ENCODE measurements at regions not wholly inside any gene's neighbourhood (a gene's known extent, or its start where the extent isn't known, plus 50 kb on each side); places are given as distances from the start of the nearest gene placed in this dataset.

DNA sequence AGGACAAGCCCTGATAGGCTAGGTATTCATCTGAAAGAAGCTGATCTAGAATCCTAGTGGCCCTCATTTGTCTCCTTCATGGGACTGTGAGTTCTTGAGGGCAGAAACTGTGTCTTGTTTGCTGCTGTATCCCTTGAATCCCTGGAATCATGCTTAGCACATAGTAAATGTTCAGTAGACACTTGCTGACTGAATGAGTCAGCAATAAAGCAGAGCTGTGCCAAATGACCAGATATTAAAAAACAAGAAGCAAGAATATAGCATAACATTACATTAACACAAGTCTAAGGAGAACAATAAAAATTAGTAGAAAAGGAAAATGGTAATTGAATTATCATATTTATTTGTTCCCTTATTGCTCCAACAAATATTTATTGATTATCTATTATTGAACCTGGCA lies 420.5 kb downstream of the ZSWIM6 start:
- Histone ChIP-seq H3K36me3 (ENCODE audit: control insufficient read depth in 3 of 3, insufficient read depth in 2 of 3, low read depth in 1 of 3, low read length in 3 of 3) (no peaks in the 10 kb centered on the region), H3K4me3 (ENCODE audit: low read depth in 1 of 3, low read length in 3 of 3) (no peak overlapping the region), H3K27ac (ENCODE audit: low read depth in 1 of 3, low read length in 2 of 3) (no peak overlapping the region), H3K4me1 (ENCODE audit: control insufficient read depth in 3 of 3, insufficient read depth in 2 of 3, low read depth in 1 of 3, low read length in 2 of 3) (no peaks in the 10 kb centered on the region), H3K9me3 (ENCODE audit: control insufficient read depth in 2 of 2, insufficient read depth in 1 of 2, low read depth in 1 of 2, low read length in 1 of 2) (no peaks in the 10 kb centered on the region), H3K27me3 (ENCODE audit: control insufficient read depth in 3 of 3, insufficient read depth in 3 of 3, low read length in 3 of 3) (no peaks in the 10 kb centered on the region)
- no peak for DNase-seq
- FAIRE-seq: no peak

- no peaks in the 10 kb centered on the region for H3K27me3 ChIP-seq (ENCODE audit: control insufficient read depth in 3 of 3, insufficient read depth in 3 of 3, low read length in 3 of 3)
- no peak overlapping the region for H3K4me3 ChIP-seq (ENCODE audit: low read depth in 1 of 3, low read length in 3 of 3)
Measured at GRCh38 chr5:61754792-61755191, 422.7 kb downstream of the ZSWIM6 start.

GRCh38 chr5:61755726-61756222 lies 423.7 kb downstream of the ZSWIM6 start:
- H3K9me3 ChIP-seq (ENCODE audit: control insufficient read depth in 2 of 2, insufficient read depth in 1 of 2, low read depth in 1 of 2, low read length in 1 of 2): no peaks in the 10 kb centered on the region
- 89 to 93% (median 92%) methylated on average over 4 of the region's 4 CpGs for WGBS, 3 donors
- no peak overlapping the region for H3K4me3 ChIP-seq (ENCODE audit: low read depth in 1 of 3, low read length in 3 of 3)
- H3K27ac ChIP-seq (ENCODE audit: low read depth in 1 of 3, low read length in 2 of 3): no peak overlapping the region
- H3K4me1 ChIP-seq (ENCODE audit: control insufficient read depth in 3 of 3, insufficient read depth in 2 of 3, low read depth in 1 of 3, low read length in 2 of 3): no peaks in the 10 kb centered on the region
- DNase-seq (no peak), FAIRE-seq (no peak)
- H3K36me3 ChIP-seq (ENCODE audit: control insufficient read depth in 3 of 3, insufficient read depth in 2 of 3, low read depth in 1 of 3, low read length in 3 of 3): no peaks in the 10 kb centered on the region
- H3K27me3 ChIP-seq (ENCODE audit: control insufficient read depth in 3 of 3, insufficient read depth in 3 of 3, low read length in 3 of 3): no peaks in the 10 kb centered on the region

More at GRCh38 chr5:61754792-61755191, 422.7 kb downstream of the ZSWIM6 start:
- no peak for DNase-seq
- Histone ChIP-seq H3K36me3 (ENCODE audit: control insufficient read depth in 3 of 3, insufficient read depth in 2 of 3, low read depth in 1 of 3, low read length in 3 of 3) (no peaks in the 10 kb centered on the region), H3K27ac (ENCODE audit: low read depth in 1 of 3, low read length in 2 of 3) (no peak overlapping the region), H3K4me1 (ENCODE audit: control insufficient read depth in 3 of 3, insufficient read depth in 2 of 3, low read depth in 1 of 3, low read length in 2 of 3) (no peaks in the 10 kb centered on the region), H3K9me3 (ENCODE audit: control insufficient read depth in 2 of 2, insufficient read depth in 1 of 2, low read depth in 1 of 2, low read length in 1 of 2) (no peaks in the 10 kb centered on the region)
- FAIRE-seq: no peak
- 79 to 86% (median 81%) methylated on average over 1 of the region's 1 CpG for WGBS, 3 donors

- no peaks in the 10 kb centered on the region for H3K27me3 ChIP-seq (ENCODE audit: control insufficient read depth in 3 of 3, insufficient read depth in 3 of 3, low read length in 3 of 3)
- WGBS, 3 donors: 24 to 58% (median 47%) methylated on average over 6 of the region's 6 CpGs
- FAIRE-seq (no peak), DNase-seq (peak; percentile 2 to 67)
- no peaks in the 10 kb centered on the region for H3K4me1 ChIP-seq (ENCODE audit: control insufficient read depth in 3 of 3, insufficient read depth in 2 of 3, low read depth in 1 of 3, low read length in 2 of 3)
- H3K27ac ChIP-seq (ENCODE audit: low read depth in 1 of 3, low read length in 2 of 3): no peak overlapping the region
- H3K9me3 ChIP-seq (ENCODE audit: control insufficient read depth in 2 of 2, insufficient read depth in 1 of 2, low read depth in 1 of 2, low read length in 1 of 2): no peaks in the 10 kb centered on the region
- no peak overlapping the region for H3K4me3 ChIP-seq (ENCODE audit: low read depth in 1 of 3, low read length in 3 of 3)
- H3K36me3 ChIP-seq (ENCODE audit: control insufficient read depth in 3 of 3, insufficient read depth in 2 of 3, low read depth in 1 of 3, low read length in 3 of 3): no peaks in the 10 kb centered on the region
Measured at GRCh38 chr5:61758711-61759110, 426.7 kb downstream of the ZSWIM6 start.

DNA sequence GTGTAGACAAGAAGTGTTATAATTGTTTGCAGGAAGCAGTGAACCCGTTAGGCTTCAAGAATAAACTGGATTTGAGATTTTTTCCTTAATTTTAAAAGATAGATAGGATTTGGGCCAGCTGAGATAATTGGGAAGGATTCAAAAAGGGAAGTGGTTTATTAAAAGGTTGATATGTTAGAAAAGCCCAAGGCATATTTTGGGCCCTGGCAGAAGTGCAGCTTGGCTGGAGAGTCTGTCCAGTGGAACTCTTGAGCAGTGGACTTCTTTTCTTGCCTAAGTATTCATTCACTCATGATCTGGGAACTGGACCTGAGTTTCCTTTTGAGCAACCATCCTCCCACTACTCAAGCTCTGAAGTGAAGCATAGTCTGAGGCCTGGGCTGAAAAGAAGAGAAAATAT lies 433.4 kb downstream of the ZSWIM6 start:
- H3K9me3 ChIP-seq (ENCODE audit: control insufficient read depth in 2 of 2, insufficient read depth in 1 of 2, low read depth in 1 of 2, low read length in 1 of 2): peaks cover 0 to 3% of the 10 kb centered on the region in 2 donors
- no peaks in the 10 kb centered on the region for H3K4me1 ChIP-seq (ENCODE audit: control insufficient read depth in 3 of 3, insufficient read depth in 2 of 3, low read depth in 1 of 3, low read length in 2 of 3)
- WGBS, 3 donors: 59 to 79% (median 59%) methylated on average over 1 of the region's 1 CpG
- H3K36me3 ChIP-seq (ENCODE audit: control insufficient read depth in 3 of 3, insufficient read depth in 2 of 3, low read depth in 1 of 3, low read length in 3 of 3): no peaks in the 10 kb centered on the region
- H3K27ac ChIP-seq (ENCODE audit: low read depth in 1 of 3, low read length in 2 of 3): no peak overlapping the region
- H3K4me3 ChIP-seq (ENCODE audit: low read depth in 1 of 3, low read length in 3 of 3): no peak overlapping the region
- no peaks in the 10 kb centered on the region for H3K27me3 ChIP-seq (ENCODE audit: control insufficient read depth in 3 of 3, insufficient read depth in 3 of 3, low read length in 3 of 3)
- DNase-seq: no peak
- FAIRE-seq: no peak

DNA sequence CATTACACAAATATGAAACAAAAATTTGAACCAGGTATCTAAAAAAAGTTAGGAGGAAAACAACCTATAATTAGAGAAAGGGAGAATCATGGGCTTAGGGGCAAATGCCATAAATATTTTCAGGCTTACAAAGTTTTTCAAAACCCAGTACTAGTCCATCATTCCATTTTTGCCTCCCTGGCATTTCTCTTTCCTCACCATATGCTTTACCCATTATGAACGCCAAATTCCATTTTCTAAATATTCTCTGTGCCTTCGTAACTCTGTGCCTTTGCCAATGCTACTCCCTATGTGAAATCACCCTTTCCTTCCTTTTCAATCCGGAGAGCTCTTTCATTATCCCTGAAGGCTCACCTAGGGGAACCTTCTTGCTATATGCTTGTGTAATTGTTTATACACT lies 434.1 kb downstream of the ZSWIM6 start:
- WGBS, 3 donors: 68 to 91% (median 89%) methylated on average over 3 of the region's 3 CpGs
- peaks cover 0 to 2% (median 0%) of the 10 kb centered on the region in 3 donors for H3K27me3 ChIP-seq (ENCODE audit: control insufficient read depth in 3 of 3, insufficient read depth in 3 of 3, low read length in 3 of 3)
- H3K4me1 ChIP-seq (ENCODE audit: control insufficient read depth in 3 of 3, insufficient read depth in 2 of 3, low read depth in 1 of 3, low read length in 2 of 3): no peaks in the 10 kb centered on the region
- H3K27ac ChIP-seq (ENCODE audit: low read depth in 1 of 3, low read length in 2 of 3): no peak overlapping the region
- H3K36me3 ChIP-seq (ENCODE audit: control insufficient read depth in 3 of 3, insufficient read depth in 2 of 3, low read depth in 1 of 3, low read length in 3 of 3): no peaks in the 10 kb centered on the region
- peaks cover 0 to 3% of the 10 kb centered on the region in 2 donors for H3K9me3 ChIP-seq (ENCODE audit: control insufficient read depth in 2 of 2, insufficient read depth in 1 of 2, low read depth in 1 of 2, low read length in 1 of 2)
- FAIRE-seq (no peak), DNase-seq (no peak)
- H3K4me3 ChIP-seq (ENCODE audit: low read depth in 1 of 3, low read length in 3 of 3): no peak overlapping the region

DNA sequence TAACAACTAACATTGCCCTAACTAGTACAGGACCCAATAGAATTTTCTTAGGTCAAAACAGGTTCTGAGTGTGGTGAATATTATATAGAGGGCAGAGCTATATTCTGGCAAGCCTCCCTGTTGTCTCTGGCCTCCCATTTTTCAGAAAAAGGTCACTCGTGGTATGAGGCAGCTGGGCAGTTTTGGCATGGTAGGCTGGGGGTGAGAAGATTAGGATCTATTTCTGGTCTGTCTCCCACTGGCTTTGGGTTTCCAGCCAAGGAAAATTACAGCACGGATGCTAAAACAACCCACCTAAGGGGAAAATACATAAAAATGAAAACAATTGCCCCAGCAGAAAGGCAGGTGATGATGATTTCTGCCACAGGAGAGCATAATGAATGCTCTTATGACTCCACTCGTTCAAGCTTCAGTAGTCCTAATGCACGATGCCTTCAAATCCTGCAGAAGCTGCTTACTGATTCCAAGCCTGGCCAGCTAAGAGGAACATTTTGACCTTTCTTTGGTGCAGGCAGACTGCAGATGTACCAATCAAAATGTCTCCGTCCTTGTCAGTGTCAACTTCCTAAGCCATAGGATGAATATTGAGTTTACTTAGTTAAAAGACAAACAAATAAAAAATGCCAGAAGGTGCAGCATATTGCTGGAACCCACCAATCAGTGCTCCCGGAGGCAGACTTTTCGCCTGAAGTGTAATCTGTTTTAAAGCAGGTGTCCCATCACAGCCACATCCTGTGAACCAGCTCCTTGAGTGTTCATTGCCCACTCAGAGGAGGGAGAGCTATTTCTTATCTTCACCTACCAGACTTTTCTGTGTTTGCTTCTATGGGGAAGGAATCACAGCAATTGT lies 435.4 kb downstream of the ZSWIM6 start:
- Histone ChIP-seq H3K36me3 (ENCODE audit: control insufficient read depth in 3 of 3, insufficient read depth in 2 of 3, low read depth in 1 of 3, low read length in 3 of 3) (no peaks in the 10 kb centered on the region), H3K27ac (ENCODE audit: low read depth in 1 of 3, low read length in 2 of 3) (no peak overlapping the region), H3K27me3 (ENCODE audit: control insufficient read depth in 3 of 3, insufficient read depth in 3 of 3, low read length in 3 of 3) (peaks cover 0 to 4% (median 0%) of the 10 kb centered on the region in 3 donors), H3K9me3 (ENCODE audit: control insufficient read depth in 2 of 2, insufficient read depth in 1 of 2, low read depth in 1 of 2, low read length in 1 of 2) (peaks cover 0 to 3% of the 10 kb centered on the region in 2 donors), H3K4me3 (ENCODE audit: low read depth in 1 of 3, low read length in 3 of 3) (no peak overlapping the region), H3K4me1 (ENCODE audit: control insufficient read depth in 3 of 3, insufficient read depth in 2 of 3, low read depth in 1 of 3, low read length in 2 of 3) (no peaks in the 10 kb centered on the region)
- DNase-seq: no peak
- 66 to 86% (median 69%) methylated on average over 7 of the region's 7 CpGs for WGBS, 3 donors
- FAIRE-seq: no peak

DNA sequence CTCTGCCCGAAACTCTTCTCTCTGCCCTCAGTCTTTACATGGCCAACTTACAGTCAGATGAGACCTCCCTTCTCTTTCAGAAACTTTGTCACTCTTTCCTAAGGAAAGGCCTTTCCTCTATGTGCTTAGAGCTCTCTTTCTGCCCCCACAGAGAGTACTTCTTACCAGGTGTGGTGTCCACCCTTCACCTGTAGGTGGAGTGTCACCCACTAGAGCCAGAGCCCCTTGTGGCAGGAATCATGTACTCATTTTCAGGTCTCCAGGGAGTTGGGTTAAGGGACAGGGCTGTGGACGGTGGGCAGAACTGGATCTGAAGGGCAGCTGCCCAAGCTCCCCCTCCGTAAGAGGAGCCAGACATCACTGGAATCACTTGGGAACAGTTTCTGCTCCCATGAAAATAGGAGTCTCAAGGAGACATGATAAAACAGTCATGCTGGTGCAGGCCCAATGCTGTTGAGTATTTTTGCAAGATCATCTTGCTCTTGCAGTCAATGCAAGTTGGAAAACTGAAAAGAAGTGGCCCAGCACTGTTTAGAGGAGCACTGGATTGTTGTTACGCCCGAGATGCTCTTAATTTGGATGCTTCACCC lies 436.7 kb downstream of the ZSWIM6 start:
- peaks cover 0 to 3% of the 10 kb centered on the region in 2 donors for H3K9me3 ChIP-seq (ENCODE audit: control insufficient read depth in 2 of 2, insufficient read depth in 1 of 2, low read depth in 1 of 2, low read length in 1 of 2)
- no peaks in the 10 kb centered on the region for H3K4me1 ChIP-seq (ENCODE audit: control insufficient read depth in 3 of 3, insufficient read depth in 2 of 3, low read depth in 1 of 3, low read length in 2 of 3)
- FAIRE-seq: no peak
- no peaks in the 10 kb centered on the region for H3K36me3 ChIP-seq (ENCODE audit: control insufficient read depth in 3 of 3, insufficient read depth in 2 of 3, low read depth in 1 of 3, low read length in 3 of 3)
- H3K27me3 ChIP-seq (ENCODE audit: control insufficient read depth in 3 of 3, insufficient read depth in 3 of 3, low read length in 3 of 3): peaks cover 0 to 4% (median 0%) of the 10 kb centered on the region in 3 donors
- no peak overlapping the region for H3K27ac ChIP-seq (ENCODE audit: low read depth in 1 of 3, low read length in 2 of 3)
- 81 to 89% (median 84%) methylated on average over 5 of the region's 5 CpGs for WGBS, 3 donors
- DNase-seq: peak; percentile 48 to 74
- no peak overlapping the region for H3K4me3 ChIP-seq (ENCODE audit: low read depth in 1 of 3, low read length in 3 of 3)

All from small intestine (tissue), 7 donors.